HG02798 (cell line): ENCODE measurements at regions not wholly inside any gene's neighbourhood (a gene's known extent, or its start where the extent isn't known, plus 50 kb on each side); places are given as distances from the start of the nearest gene placed in this dataset.

ENCODE experiments used
- ATAC-seq: cut with Tn5 transposase; IDR thresholded peaks from one replicate; pipeline ENCODE4 v1.9.1; 2021; ENCODE audit warnings: mild to moderate bottlenecking; ENCODE audit not compliant: unreplicated experiment, poor library complexity

- no peak for ATAC-seq
Measured at GRCh38 chr2:42928692-42929545, 136.5 kb upstream of the HAAO start.

- no peak for ATAC-seq
Measured at GRCh38 chr2:42928161-42928691, 135.8 kb upstream of the HAAO start.

- no peak for ATAC-seq
Measured at GRCh38 chr2:42927334-42928160, 135.2 kb upstream of the HAAO start.

- no peak for ATAC-seq
Measured at GRCh38 chr2:42926434-42927333, 134.3 kb upstream of the HAAO start.

GRCh38 chr2:42925742-42926433 is 133.5 kb upstream of the HAAO start:
- ATAC-seq = no peak

GRCh38 chr2:42924418-42924886 is 132.1 kb upstream of the HAAO start:
- ATAC-seq = no peak

- ATAC-seq = no peak
Measured at GRCh38 chr2:42923580-42924417, 131.4 kb upstream of the HAAO start.

- ATAC-seq = no peak
Measured at GRCh38 chr2:42922790-42923579, 130.6 kb upstream of the HAAO start.

- no peak for ATAC-seq
Measured at GRCh38 chr2:42922293-42922692, 129.9 kb upstream of the HAAO start.

- no peak for ATAC-seq
Measured at GRCh38 chr2:42921721-42922120, 129.3 kb upstream of the HAAO start.

GRCh38 chr2:42921147-42921520 is 128.8 kb upstream of the HAAO start:
- no peak for ATAC-seq

- no peak for ATAC-seq
Measured at GRCh38 chr2:42920446-42921146, 128.2 kb upstream of the HAAO start.

- no peak for ATAC-seq
Measured at GRCh38 chr2:42918671-42919318, 126.4 kb upstream of the HAAO start.

GRCh38 chr2:42918041-42918440 is 125.7 kb upstream of the HAAO start:
- ATAC-seq = no peak

- no peak for ATAC-seq
Measured at GRCh38 chr2:42917425-42917927, 125.1 kb upstream of the HAAO start.

- ATAC-seq = no peak
Measured at GRCh38 chr2:42916324-42916723, 123.9 kb upstream of the HAAO start.

GRCh38 chr2:42914860-42915259 is 122.5 kb upstream of the HAAO start:
- no peak for ATAC-seq
